K562 (cell line): ENCODE measurements at regions not wholly inside any gene's neighbourhood (a gene's known extent, or its start where the extent isn't known, plus 50 kb on each side); places are given as distances from the start of the nearest gene placed in this dataset.

Source experiments
- ZFX ChIP-seq: sonication (generic); formaldehyde crosslinking; IDR thresholded peaks from 2 replicates; pipeline ENCODE4 v1.8.0; 2022; ENCODE audit warnings: mild to moderate bottlenecking, missing genetic modification reagents, moderate library complexity
- TF ChIP-seq, protein P1 (sequence below): fragments of 250-450 bp; sonication (Bioruptor Pico); IDR thresholded peaks from 2 replicates; pipeline ENCODE4 v1.8.0; 2021; ENCODE audit warnings: moderate library complexity, mild to moderate bottlenecking, inconsistent platforms
- TF ChIP-seq, protein P2 (sequence below): sonication (generic); formaldehyde crosslinking; IDR thresholded peaks from 2 replicates; pipeline ENCODE4 v1.8.1; 2022; ENCODE audit warnings: missing genetic modification reagents

GRCh38 chr5:110002652-110003051 lies 312.9 kb downstream of the MAN2A1 start:
- no peak for TF ChIP-seq ZFX (CRISPR knock-in tag)
- TF ChIP-seq, protein P1, sequence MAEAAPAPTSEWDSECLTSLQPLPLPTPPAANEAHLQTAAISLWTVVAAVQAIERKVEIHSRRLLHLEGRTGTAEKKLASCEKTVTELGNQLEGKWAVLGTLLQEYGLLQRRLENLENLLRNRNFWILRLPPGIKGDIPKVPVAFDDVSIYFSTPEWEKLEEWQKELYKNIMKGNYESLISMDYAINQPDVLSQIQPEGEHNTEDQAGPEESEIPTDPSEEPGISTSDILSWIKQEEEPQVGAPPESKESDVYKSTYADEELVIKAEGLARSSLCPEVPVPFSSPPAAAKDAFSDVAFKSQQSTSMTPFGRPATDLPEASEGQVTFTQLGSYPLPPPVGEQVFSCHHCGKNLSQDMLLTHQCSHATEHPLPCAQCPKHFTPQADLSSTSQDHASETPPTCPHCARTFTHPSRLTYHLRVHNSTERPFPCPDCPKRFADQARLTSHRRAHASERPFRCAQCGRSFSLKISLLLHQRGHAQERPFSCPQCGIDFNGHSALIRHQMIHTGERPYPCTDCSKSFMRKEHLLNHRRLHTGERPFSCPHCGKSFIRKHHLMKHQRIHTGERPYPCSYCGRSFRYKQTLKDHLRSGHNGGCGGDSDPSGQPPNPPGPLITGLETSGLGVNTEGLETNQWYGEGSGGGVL (CRISPR knock-in tag) = no peak
- TF ChIP-seq, protein P2, sequence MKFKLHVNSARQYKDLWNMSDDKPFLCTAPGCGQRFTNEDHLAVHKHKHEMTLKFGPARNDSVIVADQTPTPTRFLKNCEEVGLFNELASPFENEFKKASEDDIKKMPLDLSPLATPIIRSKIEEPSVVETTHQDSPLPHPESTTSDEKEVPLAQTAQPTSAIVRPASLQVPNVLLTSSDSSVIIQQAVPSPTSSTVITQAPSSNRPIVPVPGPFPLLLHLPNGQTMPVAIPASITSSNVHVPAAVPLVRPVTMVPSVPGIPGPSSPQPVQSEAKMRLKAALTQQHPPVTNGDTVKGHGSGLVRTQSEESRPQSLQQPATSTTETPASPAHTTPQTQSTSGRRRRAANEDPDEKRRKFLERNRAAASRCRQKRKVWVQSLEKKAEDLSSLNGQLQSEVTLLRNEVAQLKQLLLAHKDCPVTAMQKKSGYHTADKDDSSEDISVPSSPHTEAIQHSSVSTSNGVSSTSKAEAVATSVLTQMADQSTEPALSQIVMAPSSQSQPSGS = no peak
